ENCODE measurements at regions not wholly inside any gene's neighbourhood (a gene's known extent, or its start where the extent isn't known, plus 50 kb on each side); places are given as distances from the start of the nearest gene placed in this dataset.

DNA sequence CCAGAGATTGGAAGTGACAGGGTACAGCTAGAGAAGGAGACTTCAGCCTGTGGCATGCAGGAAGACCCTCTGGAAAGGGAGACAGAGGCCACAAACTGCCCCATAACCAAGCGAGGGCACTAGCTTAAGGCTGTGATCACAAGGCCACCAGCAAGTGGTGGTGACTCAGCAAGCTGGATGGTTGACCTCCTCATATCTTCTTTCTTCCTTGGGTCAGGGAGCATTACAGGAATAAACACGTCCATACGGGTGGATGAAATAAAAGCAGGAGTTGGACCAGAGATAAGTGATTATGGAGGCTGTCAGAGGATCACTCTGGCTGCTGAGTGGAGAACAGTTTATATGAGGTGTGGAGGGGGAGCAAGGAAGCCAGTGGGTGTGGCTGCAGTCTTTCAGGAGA, 234.6 kb upstream of the TAS2R1 start:
- H3K4me1 Mint-ChIP-seq (ENCODE audit: insufficient read depth, unreplicated experiment), result peaks cover 11% of the 10 kb centered on the region
- POLR2A ChIA-PET, result no interaction called here

DNA sequence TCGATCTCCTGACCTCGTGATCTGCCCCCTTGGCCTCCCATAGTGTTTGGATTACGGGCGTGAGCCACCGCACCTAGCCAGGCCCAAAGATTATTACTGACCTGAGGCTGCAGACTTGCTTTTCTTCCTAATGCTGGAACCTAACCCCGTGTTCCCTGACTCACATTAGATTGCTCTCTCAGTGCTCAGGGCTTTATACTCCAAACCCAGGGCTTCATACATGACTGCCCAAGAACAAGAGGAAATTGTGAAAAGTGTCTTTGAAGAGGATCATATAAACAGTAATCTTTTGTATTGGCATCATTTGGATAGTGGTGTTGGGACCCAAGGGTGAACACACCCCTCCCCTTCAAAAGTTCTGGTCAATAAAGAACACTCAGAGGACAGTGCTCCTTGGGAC, 233.3 kb upstream of the TAS2R1 start:
- CTCF ChIA-PET, result no interaction called here

More for the DNA sequence above, 234.6 kb upstream of the TAS2R1 start:
- Mint-ChIP-seq H3K36me3 (ENCODE audit: insufficient read depth, unreplicated experiment) (peaks cover 6% of the 10 kb centered on the region), H3K9me3 (ENCODE audit: unreplicated experiment) (peaks cover 28% of the 10 kb centered on the region), H3K4me3 (ENCODE audit: unreplicated experiment) (no peak overlapping the region), H3K27ac (ENCODE audit: low read depth, unreplicated experiment) (no peak overlapping the region), H3K27me3 (ENCODE audit: insufficient read depth, unreplicated experiment) (no peaks in the 10 kb centered on the region)
- DNase-seq (ENCODE audit: unreplicated experiment), result no peak
- intact Hi-C loops (cut with micrococcal nuclease), result no loop called here
- no TSS peak for BruUV-seq (replicated peaks)
- TF ChIP-seq, protein P1, sequence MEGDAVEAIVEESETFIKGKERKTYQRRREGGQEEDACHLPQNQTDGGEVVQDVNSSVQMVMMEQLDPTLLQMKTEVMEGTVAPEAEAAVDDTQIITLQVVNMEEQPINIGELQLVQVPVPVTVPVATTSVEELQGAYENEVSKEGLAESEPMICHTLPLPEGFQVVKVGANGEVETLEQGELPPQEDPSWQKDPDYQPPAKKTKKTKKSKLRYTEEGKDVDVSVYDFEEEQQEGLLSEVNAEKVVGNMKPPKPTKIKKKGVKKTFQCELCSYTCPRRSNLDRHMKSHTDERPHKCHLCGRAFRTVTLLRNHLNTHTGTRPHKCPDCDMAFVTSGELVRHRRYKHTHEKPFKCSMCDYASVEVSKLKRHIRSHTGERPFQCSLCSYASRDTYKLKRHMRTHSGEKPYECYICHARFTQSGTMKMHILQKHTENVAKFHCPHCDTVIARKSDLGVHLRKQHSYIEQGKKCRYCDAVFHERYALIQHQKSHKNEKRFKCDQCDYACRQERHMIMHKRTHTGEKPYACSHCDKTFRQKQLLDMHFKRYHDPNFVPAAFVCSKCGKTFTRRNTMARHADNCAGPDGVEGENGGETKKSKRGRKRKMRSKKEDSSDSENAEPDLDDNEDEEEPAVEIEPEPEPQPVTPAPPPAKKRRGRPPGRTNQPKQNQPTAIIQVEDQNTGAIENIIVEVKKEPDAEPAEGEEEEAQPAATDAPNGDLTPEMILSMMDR (IDR thresholded peaks at IDR 0.05; ENCODE audit: unreplicated experiment), result no peak
- CTCF ChIA-PET, result no interaction called here

DNA sequence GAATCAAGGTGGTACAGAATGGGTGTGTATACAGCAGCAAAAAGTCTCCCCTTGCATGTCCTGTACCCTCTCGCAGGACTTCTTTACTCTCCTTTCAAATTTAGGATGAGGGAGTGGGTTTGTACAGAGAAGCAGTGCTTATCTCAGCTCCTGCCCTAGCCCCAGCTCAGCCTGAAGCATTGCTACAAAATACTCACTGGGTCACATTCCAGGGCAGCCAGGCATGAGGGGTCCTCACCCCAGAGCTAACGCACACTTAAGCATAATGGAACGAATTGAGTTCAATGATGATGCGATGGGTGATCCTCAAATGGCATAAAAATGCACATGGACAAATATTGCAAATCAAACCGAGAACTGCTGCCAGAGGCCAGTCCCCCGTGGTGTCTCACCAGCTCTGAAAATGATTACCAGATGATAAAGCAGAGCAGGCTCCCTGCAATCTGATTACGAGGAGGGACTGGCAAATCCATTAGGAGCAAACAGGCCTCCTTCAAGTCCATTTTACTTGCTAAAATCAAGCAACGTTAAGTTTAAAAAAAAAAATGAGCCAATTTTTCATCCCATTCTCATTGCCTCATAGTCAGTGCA, 231.6 kb upstream of the TAS2R1 start:
- Mint-ChIP-seq H3K9me3 (ENCODE audit: unreplicated experiment) (peaks cover 28% of the 10 kb centered on the region), H3K4me3 (ENCODE audit: unreplicated experiment) (no peak overlapping the region), H3K27me3 (ENCODE audit: insufficient read depth, unreplicated experiment) (no peaks in the 10 kb centered on the region), H3K36me3 (ENCODE audit: insufficient read depth, unreplicated experiment) (peaks cover 6% of the 10 kb centered on the region), H3K4me1 (ENCODE audit: insufficient read depth, unreplicated experiment) (no peaks in the 10 kb centered on the region), H3K27ac (ENCODE audit: low read depth, unreplicated experiment) (no peak overlapping the region)
- ChIA-PET POLR2A (interaction anchor here (0.7 kb wide), 1 partner anchor 21 kb away, joined by 3 read pairs; no protein-coding TSS in a partner anchor), CTCF (no interaction called here)
- TF ChIP-seq, protein P1 (IDR thresholded peaks at IDR 0.05; ENCODE audit: unreplicated experiment), result no peak
- DNase-seq (ENCODE audit: unreplicated experiment), result no peak
- no TSS peak for BruUV-seq (replicated peaks)
- intact Hi-C loops (cut with micrococcal nuclease), result no loop called here

More for the DNA sequence above, 233.3 kb upstream of the TAS2R1 start:
- intact Hi-C loops (cut with micrococcal nuclease), result no loop called here
- peaks cover 28% of the 10 kb centered on the region for H3K9me3 Mint-ChIP-seq (ENCODE audit: unreplicated experiment)
- no TSS peak for BruUV-seq (replicated peaks)
- no peaks in the 10 kb centered on the region for H3K4me1 Mint-ChIP-seq (ENCODE audit: insufficient read depth, unreplicated experiment)
- H3K4me3 Mint-ChIP-seq (ENCODE audit: unreplicated experiment), result no peak overlapping the region
- no peak for DNase-seq (ENCODE audit: unreplicated experiment)
- H3K27me3 Mint-ChIP-seq (ENCODE audit: insufficient read depth, unreplicated experiment), result no peaks in the 10 kb centered on the region
- TF ChIP-seq, protein P1 (IDR thresholded peaks at IDR 0.05; ENCODE audit: unreplicated experiment), result no peak
- peaks cover 6% of the 10 kb centered on the region for H3K36me3 Mint-ChIP-seq (ENCODE audit: insufficient read depth, unreplicated experiment)
- POLR2A ChIA-PET, result no interaction called here
- H3K27ac Mint-ChIP-seq (ENCODE audit: low read depth, unreplicated experiment), result no peak overlapping the region

DNA sequence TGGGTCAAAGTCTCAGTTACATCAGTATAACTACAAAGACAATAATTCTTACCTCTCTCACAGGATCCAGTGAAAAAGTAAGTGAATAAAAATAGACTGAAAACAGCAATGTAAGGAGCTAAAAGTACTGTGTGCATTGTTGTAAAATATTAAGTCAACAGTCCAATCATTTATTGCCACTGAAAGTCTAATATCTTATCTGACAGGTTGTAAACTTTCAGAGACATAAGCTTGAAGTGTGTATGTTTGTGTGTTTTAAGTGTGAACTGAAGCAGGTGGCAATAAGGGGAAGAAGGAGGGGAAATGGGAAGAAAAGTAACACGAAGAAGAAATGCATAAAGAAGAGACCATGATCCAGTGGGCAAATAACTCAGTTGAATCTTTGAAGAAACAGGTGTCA, 229.7 kb upstream of the TAS2R1 start:
- no peak for DNase-seq (ENCODE audit: unreplicated experiment)
- intact Hi-C loops (cut with micrococcal nuclease), result no loop called here
- Mint-ChIP-seq H3K4me3 (ENCODE audit: unreplicated experiment) (no peak overlapping the region), H3K27ac (ENCODE audit: low read depth, unreplicated experiment) (no peak overlapping the region), H3K9me3 (ENCODE audit: unreplicated experiment) (peaks cover 11% of the 10 kb centered on the region), H3K4me1 (ENCODE audit: insufficient read depth, unreplicated experiment) (no peaks in the 10 kb centered on the region), H3K27me3 (ENCODE audit: insufficient read depth, unreplicated experiment) (no peaks in the 10 kb centered on the region), H3K36me3 (ENCODE audit: insufficient read depth, unreplicated experiment) (no peaks in the 10 kb centered on the region)
- BruUV-seq (replicated peaks), result no TSS peak
- POLR2A ChIA-PET, result no interaction called here
- CTCF ChIA-PET, result interaction anchor here (0.7 to 1.1 kb wide), 2 partner anchors 29 to 1582 kb away, joined by 3 read pairs; no protein-coding TSS in a partner anchor
- TF ChIP-seq, protein P1 (IDR thresholded peaks at IDR 0.05; ENCODE audit: unreplicated experiment), result no peak

Measured in MCF 10A (cell line).